ENCODE measurements at regions not wholly inside any gene's neighbourhood (a gene's known extent, or its start where the extent isn't known, plus 50 kb on each side); places are given as distances from the start of the nearest gene placed in this dataset.

DNA sequence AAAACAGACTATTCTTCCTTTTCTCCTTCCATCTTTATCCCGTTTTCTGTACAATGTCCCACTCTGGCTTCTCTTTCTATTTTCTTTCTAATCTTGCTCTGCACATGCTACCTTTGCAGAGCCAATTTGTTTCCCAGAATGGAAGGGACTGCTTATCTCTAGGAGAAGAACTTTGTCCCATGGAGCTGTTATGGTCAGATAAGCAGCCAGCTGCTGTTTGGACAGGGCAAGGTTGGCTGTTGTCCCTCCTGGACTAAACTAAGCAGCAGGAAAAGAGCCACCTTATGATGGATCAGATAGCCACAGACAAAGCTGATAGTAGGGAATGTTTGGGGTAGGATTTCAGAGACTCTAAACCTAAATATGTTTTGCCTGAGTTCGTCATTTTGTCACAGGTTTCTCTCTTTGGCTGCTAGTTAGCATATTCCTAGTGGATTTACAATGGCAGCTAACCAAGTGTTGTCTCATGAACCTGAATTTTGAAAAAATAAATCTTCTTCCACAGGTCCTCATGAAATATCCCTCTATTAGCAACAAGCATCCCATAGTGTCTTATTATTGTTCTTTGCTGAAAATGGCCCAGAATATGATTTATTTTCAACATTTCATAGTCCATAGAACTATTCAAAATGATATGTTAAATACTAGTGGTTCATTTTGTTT, 262.8 kb downstream of the SLC16A7 start:
- H3K27ac ChIP-seq: no peak overlapping the region
- in situ Hi-C loops (cut with HindIII; ENCODE audit: low pct_ligation_motif_present, low sequenced_read_pairs): no loop called here
- H3K36me3 ChIP-seq (replicated peaks): no peaks in the 10 kb centered on the region
- H3K4me3 ChIP-seq (ENCODE audit: low read depth, low read length): no peak overlapping the region
- no peak for DNase-seq
- no peaks in the 10 kb centered on the region for H3K27me3 ChIP-seq (replicated peaks)
- no peak for TF ChIP-seq CTCF (IDR thresholded peaks at IDR 0.05; ENCODE audit: low read depth, low read length, missing control alignments)

- Histone ChIP-seq H3K4me3 (ENCODE audit: low read depth, low read length) (no peak overlapping the region), H3K27ac (no peak overlapping the region), H3K36me3 (replicated peaks) (no peaks in the 10 kb centered on the region), H3K27me3 (replicated peaks) (no peaks in the 10 kb centered on the region)
- DNase-seq: no peak
- no peak for TF ChIP-seq CTCF (IDR thresholded peaks at IDR 0.05; ENCODE audit: low read depth, low read length, missing control alignments)
- in situ Hi-C loops (cut with HindIII; ENCODE audit: low pct_ligation_motif_present, low sequenced_read_pairs): no loop called here
These were observed 263.3 kb downstream of the SLC16A7 start for GRCh38 chr12:59859171-59859510.

DNA sequence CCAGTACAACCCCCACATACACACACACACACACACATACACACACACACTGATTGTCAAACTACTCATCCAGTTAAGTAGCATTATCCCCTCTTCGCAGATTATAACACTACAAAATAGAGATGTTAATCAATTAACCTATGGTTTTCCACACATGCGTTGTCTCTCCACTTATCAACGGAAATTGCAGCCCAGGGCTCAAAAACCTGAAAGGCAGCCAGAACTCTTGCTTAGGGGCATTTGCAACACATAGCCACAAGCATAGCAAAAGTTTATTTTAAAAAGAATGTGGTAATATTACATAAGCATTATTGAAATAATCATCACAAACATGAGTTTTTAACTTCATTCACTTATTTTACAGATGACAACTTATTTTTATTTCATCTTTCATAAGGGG, 265.8 kb downstream of the SLC16A7 start:
- H3K27me3 ChIP-seq (replicated peaks): no peaks in the 10 kb centered on the region
- no peak overlapping the region for H3K4me3 ChIP-seq (ENCODE audit: low read depth, low read length)
- H3K36me3 ChIP-seq (replicated peaks): no peaks in the 10 kb centered on the region
- DNase-seq: no peak
- in situ Hi-C loops (cut with HindIII; ENCODE audit: low pct_ligation_motif_present, low sequenced_read_pairs): no loop called here
- no peak for TF ChIP-seq CTCF (IDR thresholded peaks at IDR 0.05; ENCODE audit: low read depth, low read length, missing control alignments)
- no peak overlapping the region for H3K27ac ChIP-seq

GRCh38 chr12:59867055-59867454, 271.2 kb downstream of the SLC16A7 start:
- Histone ChIP-seq H3K36me3 (replicated peaks) (no peaks in the 10 kb centered on the region), H3K27ac (no peak overlapping the region), H3K4me3 (ENCODE audit: low read depth, low read length) (no peak overlapping the region), H3K27me3 (replicated peaks) (no peaks in the 10 kb centered on the region)
- TF ChIP-seq CTCF (IDR thresholded peaks at IDR 0.05; ENCODE audit: low read depth, low read length, missing control alignments): no peak
- in situ Hi-C loops (cut with HindIII; ENCODE audit: low pct_ligation_motif_present, low sequenced_read_pairs): no loop called here
- DNase-seq: no peak

GRCh38 chr12:59867689-59868088, 271.9 kb downstream of the SLC16A7 start:
- H3K4me3 ChIP-seq (ENCODE audit: low read depth, low read length): no peak overlapping the region
- H3K27me3 ChIP-seq (replicated peaks): no peaks in the 10 kb centered on the region
- no peak for DNase-seq
- TF ChIP-seq CTCF (IDR thresholded peaks at IDR 0.05; ENCODE audit: low read depth, low read length, missing control alignments): no peak
- H3K27ac ChIP-seq: no peak overlapping the region
- H3K36me3 ChIP-seq (replicated peaks): no peaks in the 10 kb centered on the region
- in situ Hi-C loops (cut with HindIII; ENCODE audit: low pct_ligation_motif_present, low sequenced_read_pairs): no loop called here

GRCh38 chr12:59871779-59872178, 275.9 kb downstream of the SLC16A7 start:
- in situ Hi-C loops (cut with HindIII; ENCODE audit: low pct_ligation_motif_present, low sequenced_read_pairs): no loop called here
- no peak for TF ChIP-seq CTCF (IDR thresholded peaks at IDR 0.05; ENCODE audit: low read depth, low read length, missing control alignments)
- H3K4me3 ChIP-seq (ENCODE audit: low read depth, low read length): no peak overlapping the region

More at GRCh38 chr12:59871779-59872178, 275.9 kb downstream of the SLC16A7 start:
- Histone ChIP-seq H3K27ac (no peak overlapping the region), H3K36me3 (replicated peaks) (no peaks in the 10 kb centered on the region), H3K27me3 (replicated peaks) (no peaks in the 10 kb centered on the region)
- DNase-seq: no peak

Data from brain microvascular endothelial cell (primary cell).